ENCODE measurements at regions not wholly inside any gene's neighbourhood (a gene's known extent, or its start where the extent isn't known, plus 50 kb on each side); places are given as distances from the start of the nearest gene placed in this dataset.
"Not testable (repeated sequence)": the region's sequence is repeated elsewhere in the genome, so short reads cannot be mapped to it uniquely, and the experiment has no call there.

DNA sequence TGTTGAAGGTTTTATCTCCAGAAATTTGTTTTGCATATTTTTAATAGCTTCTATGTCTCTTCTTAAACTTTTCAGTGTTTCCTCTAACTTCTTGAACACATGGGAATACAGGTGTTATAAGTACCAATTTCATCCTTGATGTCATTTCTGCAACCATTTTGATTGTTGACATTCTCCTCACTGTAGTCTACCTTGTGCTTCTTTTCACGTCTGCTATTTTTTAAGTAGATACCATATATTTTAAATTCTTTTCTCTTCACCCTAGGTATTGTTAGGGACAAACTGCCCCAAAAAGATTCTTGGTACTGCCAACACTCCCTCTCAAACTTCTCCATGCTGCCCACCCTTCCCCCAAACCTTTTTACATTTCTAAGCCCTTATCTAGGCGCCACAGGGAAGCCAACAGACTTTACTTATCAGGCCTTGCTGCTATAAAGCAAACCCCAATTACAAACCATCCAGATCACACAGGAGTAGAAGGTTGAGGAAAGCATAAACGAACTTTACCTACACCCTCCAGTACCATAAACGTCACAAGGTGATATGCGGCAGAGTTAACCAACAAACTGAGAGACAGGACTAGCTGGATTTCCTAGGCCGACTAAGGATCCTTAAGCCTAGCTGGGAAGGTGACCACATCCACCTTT, 1165.3 kb downstream of the TAF11L14 start:
- no peak for DNase-seq (ENCODE audit: low spot score)

GRCh38 chr5:18800293-18801025, 1166.2 kb downstream of the TAF11L14 start:
- no peak for DNase-seq (ENCODE audit: low spot score)

GRCh38 chr5:18801413-18801812, 1167.2 kb downstream of the TAF11L14 start:
- not testable (repeated sequence) for DNase-seq (ENCODE audit: low spot score)

GRCh38 chr5:18802336-18802735, 1168.1 kb downstream of the TAF11L14 start:
- DNase-seq (ENCODE audit: low spot score), result no peak

GRCh38 chr5:18805376-18805775, 1171.1 kb downstream of the TAF11L14 start:
- DNase-seq (ENCODE audit: low spot score), result no peak

GRCh38 chr5:18807256-18808149, 1173.2 kb downstream of the TAF11L14 start:
- no peak for DNase-seq (ENCODE audit: low spot score)

DNA sequence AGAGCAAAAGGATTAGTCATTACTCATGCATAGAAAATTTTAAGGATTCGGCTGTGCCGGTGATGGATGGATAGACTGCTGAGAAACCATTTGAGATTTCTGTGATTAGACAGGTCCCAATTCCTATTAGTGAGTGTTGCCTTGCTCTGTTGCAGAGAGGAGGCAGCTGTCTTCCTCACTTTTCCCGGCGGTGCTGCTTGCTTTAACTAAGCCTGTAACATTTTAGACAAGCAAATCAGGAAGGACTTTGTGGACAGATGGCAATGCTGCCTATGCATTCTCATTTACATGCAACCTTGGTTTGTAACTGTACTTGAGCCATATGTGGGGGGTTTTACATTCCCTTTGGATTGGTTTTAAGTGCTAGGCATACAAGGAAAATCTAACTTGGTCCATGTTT, 1176.3 kb downstream of the CDH18 start:
- no peak for DNase-seq (ENCODE audit: low spot score)

GRCh38 chr5:18828351-18828750, 1159.6 kb downstream of the CDH18 start:
- no peak for DNase-seq (ENCODE audit: low spot score)

DNA sequence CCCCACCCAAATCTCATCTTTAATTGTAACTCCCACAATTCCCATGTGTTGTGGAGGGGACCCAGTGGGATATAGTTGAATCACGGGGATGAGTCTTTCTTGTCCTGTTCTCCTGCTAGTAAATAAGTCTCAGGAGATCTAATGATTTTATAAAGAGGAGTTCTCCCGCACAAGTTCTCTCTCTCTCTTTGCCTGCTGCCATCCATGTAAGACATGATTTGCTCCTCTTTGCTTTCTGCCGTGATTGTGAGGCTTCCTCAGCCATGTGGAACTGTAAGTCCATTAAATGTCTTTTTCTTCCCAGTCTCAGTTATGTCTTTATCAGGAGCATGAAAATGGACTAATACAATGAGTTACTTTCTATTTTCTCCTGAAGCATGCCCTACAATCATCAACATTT, 1158.5 kb downstream of the CDH18 start:
- DNase-seq (ENCODE audit: low spot score), result no peak

DNA sequence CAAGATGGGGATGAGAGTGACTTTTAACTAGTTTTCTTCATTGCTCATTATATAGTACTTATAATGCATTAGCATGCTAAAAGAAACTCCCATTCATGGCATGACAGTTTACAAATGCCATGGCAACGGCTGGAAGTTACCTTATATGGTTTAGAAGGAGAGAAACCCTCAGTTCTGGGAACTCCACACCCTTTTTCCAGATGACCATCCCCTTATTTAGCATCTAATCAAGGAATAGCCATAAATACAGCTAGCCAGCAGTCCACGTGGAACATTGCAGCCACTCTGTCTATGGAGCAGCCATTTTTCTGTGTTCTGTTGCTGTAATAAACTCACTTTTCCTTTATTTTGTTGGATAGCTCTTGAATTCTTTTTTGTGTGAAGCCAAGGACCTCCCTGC, 1137.8 kb downstream of the CDH18 start:
- no peak for DNase-seq (ENCODE audit: low spot score)

DNA sequence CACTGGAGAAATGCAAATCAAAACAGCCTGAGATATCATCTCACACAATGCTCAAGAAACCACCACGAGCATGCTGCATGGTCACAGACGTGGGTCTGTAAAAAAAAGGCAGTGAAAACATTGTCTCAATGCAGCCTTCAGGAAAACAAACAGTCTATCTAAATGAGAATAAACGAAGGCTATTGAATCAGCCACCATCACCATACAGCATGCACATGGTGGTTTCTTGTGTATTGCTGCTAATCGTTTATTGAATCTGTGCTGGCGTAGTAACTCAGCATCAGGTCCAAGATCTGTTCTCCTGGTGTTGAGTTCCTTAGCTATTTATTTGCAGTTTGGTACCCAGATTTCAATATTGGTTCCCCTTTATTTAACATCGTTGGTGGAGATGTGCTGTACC, 1115.0 kb downstream of the CDH18 start:
- DNase-seq (ENCODE audit: low spot score), result no peak

- DNase-seq (ENCODE audit: low spot score), result no peak
Measured at GRCh38 chr5:18876565-18876964, 1111.4 kb downstream of the CDH18 start.

DNA sequence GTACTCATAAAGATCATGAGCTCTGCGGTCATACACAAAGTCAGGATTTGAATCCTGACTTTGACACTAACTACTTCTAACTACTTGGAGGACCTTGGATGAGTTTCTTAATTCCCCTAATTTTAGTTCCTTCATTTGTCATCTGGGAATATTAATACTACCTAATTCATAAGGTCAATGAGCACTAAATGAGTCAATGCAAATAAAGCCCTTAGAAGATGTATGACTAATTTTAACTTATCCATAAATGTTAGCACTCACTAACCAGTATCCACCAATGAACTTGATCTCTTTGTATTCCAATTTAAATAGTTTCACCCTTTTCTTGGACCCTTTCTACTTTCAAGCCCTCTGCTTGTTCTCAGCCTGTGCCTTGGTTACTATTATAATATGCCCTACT, 1106.4 kb downstream of the CDH18 start:
- no peak for DNase-seq (ENCODE audit: low spot score)

- no peak for DNase-seq (ENCODE audit: low spot score)
Measured at GRCh38 chr5:18882154-18882553, 1105.8 kb downstream of the CDH18 start.

- DNase-seq (ENCODE audit: low spot score), result no peak
Measured at GRCh38 chr5:18888821-18889220, 1099.2 kb downstream of the CDH18 start.

- no peak for DNase-seq (ENCODE audit: low spot score)
Measured at GRCh38 chr5:18900644-18901043, 1087.4 kb downstream of the CDH18 start.

DNA sequence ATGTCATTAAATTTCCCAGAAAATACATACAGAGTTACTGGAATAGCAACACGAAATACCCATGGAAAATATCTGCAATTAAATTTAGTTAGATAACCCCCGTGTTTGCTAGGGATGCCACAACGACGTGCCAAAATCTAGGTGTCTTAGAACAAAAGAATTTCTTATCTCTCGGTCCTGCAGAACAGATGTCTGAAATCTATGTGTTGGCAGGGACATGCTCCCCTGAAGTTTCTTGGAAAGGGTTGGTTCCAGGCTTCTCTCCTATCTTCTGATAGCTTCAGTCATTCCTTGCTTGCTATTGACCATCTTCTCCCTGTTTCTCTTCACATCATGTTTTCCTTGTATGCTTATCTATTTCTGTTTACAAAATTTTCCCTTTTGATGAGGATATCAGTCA, 1067.0 kb downstream of the CDH18 start:
- no peak for DNase-seq (ENCODE audit: low spot score)

DNA sequence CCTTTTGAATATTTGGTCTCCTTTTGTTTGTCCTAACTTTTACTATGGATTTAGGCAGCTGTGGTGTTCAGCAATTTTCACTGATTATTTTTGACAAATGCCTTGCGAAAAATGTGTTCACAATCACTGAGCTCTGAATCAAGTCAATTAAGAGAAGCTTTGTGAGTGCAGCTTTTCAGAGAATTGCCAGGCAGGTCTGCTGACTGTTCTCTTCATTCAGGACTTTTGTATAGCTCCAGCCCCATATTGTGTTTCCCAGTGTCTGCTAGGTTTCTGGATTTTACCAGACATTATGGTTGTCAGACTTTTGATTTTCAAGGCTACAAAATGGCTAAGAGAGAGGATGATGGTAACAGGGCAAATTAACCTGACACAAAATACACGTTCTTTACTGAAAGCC, 1055.9 kb downstream of the CDH18 start:
- no peak for DNase-seq (ENCODE audit: low spot score)

GRCh38 chr5:18944771-18945170, 1043.2 kb downstream of the CDH18 start:
- no peak for DNase-seq (ENCODE audit: low spot score)

DNA sequence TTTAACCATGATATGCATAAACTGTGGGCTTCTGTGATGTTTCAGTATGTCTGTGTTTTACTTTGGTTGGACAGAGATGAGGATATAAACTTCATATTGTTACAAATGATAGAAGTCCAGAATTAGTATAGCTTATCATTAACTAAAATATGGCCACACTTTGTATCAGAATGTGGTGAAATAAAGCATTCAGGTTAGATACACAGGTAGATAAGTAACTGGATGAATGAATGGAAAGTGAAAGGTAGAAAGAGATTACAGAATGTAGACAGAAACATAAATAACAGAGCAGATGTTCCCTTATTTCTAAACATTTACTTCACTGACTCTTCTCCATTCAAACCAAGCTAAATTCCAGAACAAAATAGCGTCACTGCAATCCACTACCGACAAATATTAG, 1033.8 kb downstream of the CDH18 start:
- no peak for DNase-seq (ENCODE audit: low spot score)

DNA sequence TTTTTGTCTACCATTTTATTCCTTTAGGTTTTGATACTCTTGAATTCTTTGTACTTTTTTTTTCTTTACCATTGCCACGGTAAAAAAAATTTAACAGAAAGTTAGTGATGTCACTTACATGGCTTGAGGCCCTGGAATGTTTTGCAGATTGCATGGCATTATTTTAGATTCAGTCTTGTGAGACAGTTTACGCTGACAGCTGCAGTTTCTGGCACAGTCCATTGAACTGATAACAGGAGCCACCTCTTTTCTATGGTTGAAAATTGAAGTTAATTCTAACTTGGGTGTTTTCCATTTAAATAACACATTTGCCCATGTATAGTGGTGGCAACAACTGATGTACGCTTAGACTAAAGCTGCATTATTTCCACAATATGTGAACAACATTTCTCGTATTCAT, 1028.5 kb downstream of the CDH18 start:
- DNase-seq (ENCODE audit: low spot score), result no peak

DNA sequence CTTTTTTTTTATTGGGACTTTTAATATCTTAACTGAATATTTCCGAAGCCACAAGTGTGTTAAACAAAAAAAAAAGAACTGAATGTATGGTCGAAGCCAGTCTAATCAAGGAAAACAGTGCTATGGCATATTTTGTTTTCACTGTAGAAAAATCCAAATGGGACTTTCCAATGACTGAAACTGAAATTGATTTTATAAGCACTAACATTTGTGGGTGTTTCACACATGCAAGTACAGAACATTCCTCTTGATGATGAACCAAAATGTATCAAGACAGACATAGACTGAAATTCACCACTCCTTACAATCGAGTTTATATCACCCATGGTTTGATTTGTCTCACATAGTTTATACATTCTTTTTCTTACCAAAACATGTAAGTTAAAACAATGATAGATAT, 1026.8 kb downstream of the CDH18 start:
- DNase-seq (ENCODE audit: low spot score), result no peak

DNA sequence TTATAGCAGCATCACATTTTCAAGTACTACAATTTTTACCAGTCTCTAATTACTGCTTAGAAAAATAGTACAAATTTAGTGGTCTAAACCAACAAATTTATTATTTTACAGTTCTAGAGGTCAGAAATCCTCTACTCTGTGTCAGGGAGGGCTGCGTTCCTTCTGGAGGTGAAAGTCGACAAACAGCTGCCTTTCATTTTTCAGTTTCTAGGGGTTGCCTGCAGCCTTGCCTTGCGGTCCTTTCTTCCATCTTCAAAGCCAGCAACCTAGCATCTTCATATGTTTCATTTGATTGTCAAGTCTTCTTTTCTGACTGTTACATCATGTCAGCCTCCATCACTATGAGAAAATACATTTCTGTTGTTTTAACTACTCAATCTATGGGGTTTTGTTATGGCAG, 1022.1 kb downstream of the CDH18 start:
- no peak for DNase-seq (ENCODE audit: low spot score)
